GM23338 (cell line): ENCODE measurements at regions not wholly inside any gene's neighbourhood (a gene's known extent, or its start where the extent isn't known, plus 50 kb on each side); places are given as distances from the start of the nearest gene placed in this dataset.

ENCODE experiments used
- ATAC-seq: fragments of 200-7000 bp; cut with Tn5 transposase; 3 replicates; pipeline ENCODE4 v1.9.1; 2020
- DNase-seq: peaks from one replicate; pipeline ENCODE4 v3.0.0-alpha.2; 2015; ENCODE audit warnings: low spot score
- H2AFZ ChIP-seq: fragments of 200-600 bp; sonication (generic); 2 replicates; pipeline ENCODE4 v1.8.0; 2016; ENCODE audit warnings: antibody characterized with exemption, mild to moderate bottlenecking, moderate library complexity
- H3F3A ChIP-seq: fragments of 200-600 bp; sonication (generic); replicated peaks from 2 replicates; pipeline ENCODE4 v1.8.0; 2017; ENCODE audit warnings: antibody characterized with exemption, mixed run types, low read depth
- H3K27ac ChIP-seq: fragments of 200-600 bp; sonication (generic); 2 replicates; pipeline ENCODE4 v1.6.1; 2016; ENCODE audit warnings: low read depth
- H3K27me3 ChIP-seq: fragments of 200-600 bp; sonication (generic); 2 replicates; pipeline ENCODE4 v1.8.0; 2016; ENCODE audit warnings: mild to moderate bottlenecking, mixed run types, moderate library complexity; ENCODE audit not compliant: insufficient read depth
- H3K36me3 ChIP-seq: fragments of 200-600 bp; sonication (generic); 2 replicates; pipeline ENCODE4 v1.8.0; 2016; ENCODE audit warnings: mild to moderate bottlenecking; ENCODE audit not compliant: insufficient read depth
- H3K4me1 ChIP-seq: fragments of 200-600 bp; sonication (generic); 2 replicates; pipeline ENCODE4 v1.8.0; 2016; ENCODE audit warnings: mild to moderate bottlenecking, moderate library complexity; ENCODE audit not compliant: insufficient read depth
- H3K4me2 ChIP-seq: fragments of 200-600 bp; sonication (generic); 2 replicates; pipeline ENCODE4 v1.7.1; 2017; ENCODE audit warnings: mixed run types
- H3K4me3 ChIP-seq: fragments of 200-600 bp; sonication (generic); 2 replicates; pipeline ENCODE4 v1.6.1; 2016; ENCODE audit warnings: mixed run types
- H3K79me2 ChIP-seq: fragments of 200-600 bp; sonication (generic); replicated peaks from 2 replicates; pipeline ENCODE4 v1.8.0; 2017; ENCODE audit warnings: mild to moderate bottlenecking; ENCODE audit not compliant: insufficient read depth
- H3K9me2 ChIP-seq: fragments of 200-600 bp; sonication (generic); 2 replicates; pipeline ENCODE4 v1.8.0; 2017; ENCODE audit not compliant: insufficient read depth
- H4K20me1 ChIP-seq: fragments of 200-600 bp; sonication (generic); replicated peaks from 2 replicates; pipeline ENCODE4 v1.8.0; 2017; ENCODE audit warnings: mild to moderate bottlenecking; ENCODE audit not compliant: insufficient read depth
- H3K27ac Mint-ChIP-seq: 2 replicates; pipeline ENCODE4 v1.8.0; 2020; ENCODE audit warnings: inconsistent platforms, mild to moderate bottlenecking, moderate library complexity, mixed read lengths
- H3K27me3 Mint-ChIP-seq: 3 replicates; pipeline ENCODE4 v1.8.0; 2022; ENCODE audit warnings: low read depth, mild to moderate bottlenecking, moderate library complexity, mixed read lengths, inconsistent platforms; ENCODE audit not compliant: insufficient read depth, poor library complexity
- H3K36me3 Mint-ChIP-seq: 3 replicates; pipeline ENCODE4 v1.8.0; 2021; ENCODE audit warnings: low read depth, mild to moderate bottlenecking, inconsistent platforms, moderate library complexity, mixed read lengths
- H3K4me1 Mint-ChIP-seq: 3 replicates; pipeline ENCODE4 v1.8.0; 2020; ENCODE audit warnings: mild to moderate bottlenecking, inconsistent platforms, mixed read lengths
- H3K4me3 Mint-ChIP-seq: 3 replicates; pipeline ENCODE4 v1.8.0; 2021; ENCODE audit warnings: moderate library complexity, mild to moderate bottlenecking, inconsistent platforms, mixed read lengths
- H3K9me3 Mint-ChIP-seq: 3 replicates; pipeline ENCODE4 v1.8.0; 2020; ENCODE audit warnings: moderate library complexity, mild to moderate bottlenecking, inconsistent platforms, mixed read lengths
- CREB1 ChIP-seq: fragments of 250-450 bp; sonication (Bioruptor Pico); IDR thresholded peaks from 2 replicates; pipeline ENCODE4 v1.5.0; 2020; ENCODE audit warnings: low read depth, mild to moderate bottlenecking, moderate library complexity
- EZH2 ChIP-seq: fragments of 200-600 bp; sonication (generic); IDR thresholded peaks from one replicate; pipeline ENCODE4 v1.8.0; 2017; ENCODE audit warnings: antibody characterized with exemption, mild to moderate bottlenecking, low read depth; ENCODE audit not compliant: unreplicated experiment
- EZH2phosphoT487 ChIP-seq: fragments of 200-600 bp; sonication (generic); IDR thresholded peaks from one replicate; pipeline ENCODE4 v1.8.1; 2018; ENCODE audit warnings: antibody characterized with exemption; ENCODE audit not compliant: unreplicated experiment
- JUNB ChIP-seq: IDR thresholded peaks from one replicate; pipeline ENCODE4 v1.6.1; 2016; ENCODE audit warnings: antibody characterized with exemption; ENCODE audit not compliant: unreplicated experiment
- NANOG ChIP-seq: IDR thresholded peaks from 2 replicates; pipeline ENCODE4 v1.6.1; 2016; ENCODE audit warnings: antibody characterized with exemption, borderline replicate concordance
- POLR2AphosphoS5 ChIP-seq: IDR thresholded peaks from 2 replicates; pipeline ENCODE4 v1.6.1; 2016; ENCODE audit warnings: antibody characterized with exemption, low read depth
- STAT1 ChIP-seq: IDR thresholded peaks from one replicate; pipeline ENCODE4 v1.6.1; 2016; ENCODE audit warnings: antibody characterized with exemption; ENCODE audit not compliant: unreplicated experiment
- ZNF331 ChIP-seq: fragments of 250-450 bp; sonication (Bioruptor Pico); IDR thresholded peaks from 2 replicates; pipeline ENCODE4 v1.5.0; 2020; ENCODE audit warnings: low read depth, mild to moderate bottlenecking, moderate library complexity
- TF ChIP-seq, protein P1 (sequence below): IDR thresholded peaks from one replicate; pipeline ENCODE4 v1.6.1; 2018; ENCODE audit warnings: antibody characterized with exemption; ENCODE audit not compliant: unreplicated experiment
- TF ChIP-seq, protein P2 (sequence below): IDR thresholded peaks from 2 replicates; pipeline ENCODE4 v1.6.1; 2016; ENCODE audit warnings: antibody characterized with exemption
- TF ChIP-seq, protein P3 (sequence below), 2 experiments: fragments of 200-600 bp in 1 of 2; sonication (generic) in 1 of 2; conservative IDR thresholded peaks; 2 replicates each; pipeline versions ENCODE4 v1.5.1 to v1.6.1; 2016 to 2017; ENCODE audit warnings: antibody characterized with exemption in 2 of 2, low read depth in 2 of 2, mild to moderate bottlenecking in 2 of 2, moderate library complexity in 1 of 2

DNA sequence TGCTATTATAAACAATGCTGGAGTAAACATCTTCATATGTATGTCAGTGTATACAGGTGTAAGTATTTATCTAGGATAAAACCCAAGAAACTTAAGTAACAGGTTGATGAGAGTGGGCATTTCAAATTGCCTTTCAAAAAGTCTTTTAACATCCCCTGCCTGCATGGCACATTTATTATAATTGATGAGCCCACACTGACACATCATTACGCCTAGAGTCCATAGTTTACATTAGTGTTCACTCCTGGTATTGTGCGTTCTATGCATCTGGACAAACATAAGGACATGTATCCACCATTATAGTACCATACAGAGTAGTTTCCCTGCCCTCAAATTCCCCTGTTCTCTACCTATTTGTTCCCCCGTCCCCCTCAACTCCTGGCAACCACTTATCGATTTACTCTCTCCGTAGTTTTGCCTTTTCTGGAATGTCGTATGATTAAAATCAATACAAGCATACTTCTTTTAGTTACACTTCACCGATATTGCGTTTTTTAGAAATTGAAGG is 53.7 kb downstream of the NACA2 start:
- Histone ChIP-seq H3K4me3 (no peak overlapping the region), H3K79me2 (no peaks in the 10 kb centered on the region), H3K36me3 (no peaks in the 10 kb centered on the region; the same call in 1 of the 2 replicates), H3F3A (no peaks in the 10 kb centered on the region), H3K27ac (no peak overlapping the region), H4K20me1 (no peaks in the 10 kb centered on the region), H3K9me2 (no peaks in the 10 kb centered on the region), H3K4me1 (no peaks in the 10 kb centered on the region), H2AFZ (no peak overlapping the region), H3K27me3 (no peaks in the 10 kb centered on the region), H3K4me2 (no peak overlapping the region)
- 0 out of 3 replicates have a peak, but pooled peaks cover 5% of the 10 kb centered on the region for H3K36me3 Mint-ChIP-seq
- no peak overlapping the region for H3K4me3 Mint-ChIP-seq
- peaks cover 8% of the 10 kb centered on the region; the same call in 2 of the 3 replicates for H3K9me3 Mint-ChIP-seq
- ATAC-seq (no peak), DNase-seq (no peak)
- no peaks in the 10 kb centered on the region for H3K27me3 Mint-ChIP-seq
- peaks cover 3% of the 10 kb centered on the region; the same call in 1 of the 3 replicates for H3K4me1 Mint-ChIP-seq
- no peak for TF ChIP-seq EZH2
- TF ChIP-seq, protein P1, sequence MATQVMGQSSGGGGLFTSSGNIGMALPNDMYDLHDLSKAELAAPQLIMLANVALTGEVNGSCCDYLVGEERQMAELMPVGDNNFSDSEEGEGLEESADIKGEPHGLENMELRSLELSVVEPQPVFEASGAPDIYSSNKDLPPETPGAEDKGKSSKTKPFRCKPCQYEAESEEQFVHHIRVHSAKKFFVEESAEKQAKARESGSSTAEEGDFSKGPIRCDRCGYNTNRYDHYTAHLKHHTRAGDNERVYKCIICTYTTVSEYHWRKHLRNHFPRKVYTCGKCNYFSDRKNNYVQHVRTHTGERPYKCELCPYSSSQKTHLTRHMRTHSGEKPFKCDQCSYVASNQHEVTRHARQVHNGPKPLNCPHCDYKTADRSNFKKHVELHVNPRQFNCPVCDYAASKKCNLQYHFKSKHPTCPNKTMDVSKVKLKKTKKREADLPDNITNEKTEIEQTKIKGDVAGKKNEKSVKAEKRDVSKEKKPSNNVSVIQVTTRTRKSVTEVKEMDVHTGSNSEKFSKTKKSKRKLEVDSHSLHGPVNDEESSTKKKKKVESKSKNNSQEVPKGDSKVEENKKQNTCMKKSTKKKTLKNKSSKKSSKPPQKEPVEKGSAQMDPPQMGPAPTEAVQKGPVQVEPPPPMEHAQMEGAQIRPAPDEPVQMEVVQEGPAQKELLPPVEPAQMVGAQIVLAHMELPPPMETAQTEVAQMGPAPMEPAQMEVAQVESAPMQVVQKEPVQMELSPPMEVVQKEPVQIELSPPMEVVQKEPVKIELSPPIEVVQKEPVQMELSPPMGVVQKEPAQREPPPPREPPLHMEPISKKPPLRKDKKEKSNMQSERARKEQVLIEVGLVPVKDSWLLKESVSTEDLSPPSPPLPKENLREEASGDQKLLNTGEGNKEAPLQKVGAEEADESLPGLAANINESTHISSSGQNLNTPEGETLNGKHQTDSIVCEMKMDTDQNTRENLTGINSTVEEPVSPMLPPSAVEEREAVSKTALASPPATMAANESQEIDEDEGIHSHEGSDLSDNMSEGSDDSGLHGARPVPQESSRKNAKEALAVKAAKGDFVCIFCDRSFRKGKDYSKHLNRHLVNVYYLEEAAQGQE, result no peak
- TF ChIP-seq, protein P2, sequence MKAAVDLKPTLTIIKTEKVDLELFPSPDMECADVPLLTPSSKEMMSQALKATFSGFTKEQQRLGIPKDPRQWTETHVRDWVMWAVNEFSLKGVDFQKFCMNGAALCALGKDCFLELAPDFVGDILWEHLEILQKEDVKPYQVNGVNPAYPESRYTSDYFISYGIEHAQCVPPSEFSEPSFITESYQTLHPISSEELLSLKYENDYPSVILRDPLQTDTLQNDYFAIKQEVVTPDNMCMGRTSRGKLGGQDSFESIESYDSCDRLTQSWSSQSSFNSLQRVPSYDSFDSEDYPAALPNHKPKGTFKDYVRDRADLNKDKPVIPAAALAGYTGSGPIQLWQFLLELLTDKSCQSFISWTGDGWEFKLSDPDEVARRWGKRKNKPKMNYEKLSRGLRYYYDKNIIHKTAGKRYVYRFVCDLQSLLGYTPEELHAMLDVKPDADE, result no peak
- no peak for TF ChIP-seq STAT1
- no peak for TF ChIP-seq CREB1
- no peak for TF ChIP-seq ZNF331 (CRISPR knock-in tag)
- H3K27ac Mint-ChIP-seq, result no peak overlapping the region

DNA sequence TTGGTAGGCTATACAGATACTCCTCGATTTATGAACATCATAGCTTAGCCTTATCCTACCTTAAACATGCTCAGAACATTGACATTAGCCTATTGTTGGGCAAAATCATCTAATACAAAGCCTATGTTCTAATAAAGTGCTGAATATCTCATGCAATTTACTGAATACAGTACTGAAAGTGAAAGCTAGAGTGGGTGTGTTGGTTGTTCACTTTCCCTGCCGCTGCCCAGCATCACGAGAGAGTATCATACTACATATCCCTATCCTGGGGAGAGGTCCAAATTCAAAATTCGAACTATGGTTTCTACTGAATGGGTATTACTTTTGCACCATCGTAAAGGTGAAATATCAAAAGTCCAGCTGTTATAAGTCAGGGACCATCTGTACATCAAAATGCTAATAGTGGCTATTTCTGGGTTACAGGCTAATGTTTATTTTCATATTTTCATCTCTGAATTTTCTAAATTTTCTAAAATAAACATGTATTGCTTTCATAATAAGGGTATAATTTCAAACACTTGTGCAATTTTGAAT is 54.5 kb downstream of the NACA2 start:
- Histone ChIP-seq H3K36me3 (no peaks in the 10 kb centered on the region; the same call in 1 of the 2 replicates), H3K27ac (no peak overlapping the region), H3K9me2 (no peaks in the 10 kb centered on the region), H3K4me1 (no peaks in the 10 kb centered on the region), H2AFZ (no peak overlapping the region), H3K79me2 (no peaks in the 10 kb centered on the region), H3K4me2 (no peak overlapping the region), H3K27me3 (no peaks in the 10 kb centered on the region), H4K20me1 (no peaks in the 10 kb centered on the region), H3F3A (no peaks in the 10 kb centered on the region), H3K4me3 (no peak overlapping the region)
- ATAC-seq (no peak), DNase-seq (no peak)
- H3K9me3 Mint-ChIP-seq, result peaks cover 5% of the 10 kb centered on the region; the same call in 2 of the 3 replicates
- H3K36me3 Mint-ChIP-seq, result 0 out of 3 replicates have a peak, but pooled peaks cover 3% of the 10 kb centered on the region
- H3K4me1 Mint-ChIP-seq, result peaks cover 3% of the 10 kb centered on the region; the same call in 1 of the 3 replicates
- no peak overlapping the region for H3K27ac Mint-ChIP-seq
- H3K27me3 Mint-ChIP-seq, result no peaks in the 10 kb centered on the region
- no peak overlapping the region for H3K4me3 Mint-ChIP-seq
- TF ChIP-seq, protein P3, sequence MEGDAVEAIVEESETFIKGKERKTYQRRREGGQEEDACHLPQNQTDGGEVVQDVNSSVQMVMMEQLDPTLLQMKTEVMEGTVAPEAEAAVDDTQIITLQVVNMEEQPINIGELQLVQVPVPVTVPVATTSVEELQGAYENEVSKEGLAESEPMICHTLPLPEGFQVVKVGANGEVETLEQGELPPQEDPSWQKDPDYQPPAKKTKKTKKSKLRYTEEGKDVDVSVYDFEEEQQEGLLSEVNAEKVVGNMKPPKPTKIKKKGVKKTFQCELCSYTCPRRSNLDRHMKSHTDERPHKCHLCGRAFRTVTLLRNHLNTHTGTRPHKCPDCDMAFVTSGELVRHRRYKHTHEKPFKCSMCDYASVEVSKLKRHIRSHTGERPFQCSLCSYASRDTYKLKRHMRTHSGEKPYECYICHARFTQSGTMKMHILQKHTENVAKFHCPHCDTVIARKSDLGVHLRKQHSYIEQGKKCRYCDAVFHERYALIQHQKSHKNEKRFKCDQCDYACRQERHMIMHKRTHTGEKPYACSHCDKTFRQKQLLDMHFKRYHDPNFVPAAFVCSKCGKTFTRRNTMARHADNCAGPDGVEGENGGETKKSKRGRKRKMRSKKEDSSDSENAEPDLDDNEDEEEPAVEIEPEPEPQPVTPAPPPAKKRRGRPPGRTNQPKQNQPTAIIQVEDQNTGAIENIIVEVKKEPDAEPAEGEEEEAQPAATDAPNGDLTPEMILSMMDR (conservative IDR thresholded peaks at IDR 0.05; ENCODE audit: low read depth in 2 of 2), result no peak
- TF ChIP-seq, protein P1, result no peak
- TF ChIP-seq POLR2AphosphoS5 (no peak), JUNB (no peak), EZH2phosphoT487 (no peak), NANOG (no peak), STAT1 (no peak), ZNF331 (CRISPR knock-in tag) (no peak)
- TF ChIP-seq, protein P2, result no peak
